GM12873 (cell line): ENCODE measurements at regions not wholly inside any gene's neighbourhood (a gene's known extent, or its start where the extent isn't known, plus 50 kb on each side); places are given as distances from the start of the nearest gene placed in this dataset.

ENCODE experiments used
- TF ChIP-seq, protein P1 (sequence below): IDR thresholded peaks from 2 replicates; pipeline ENCODE4 v1.5.1; 2012; ENCODE audit warnings: low read depth, mild to moderate bottlenecking, moderate library complexity, low read length, control low read depth; ENCODE audit not compliant: insufficient read depth; ENCODE audit errors: missing control alignments

DNA sequence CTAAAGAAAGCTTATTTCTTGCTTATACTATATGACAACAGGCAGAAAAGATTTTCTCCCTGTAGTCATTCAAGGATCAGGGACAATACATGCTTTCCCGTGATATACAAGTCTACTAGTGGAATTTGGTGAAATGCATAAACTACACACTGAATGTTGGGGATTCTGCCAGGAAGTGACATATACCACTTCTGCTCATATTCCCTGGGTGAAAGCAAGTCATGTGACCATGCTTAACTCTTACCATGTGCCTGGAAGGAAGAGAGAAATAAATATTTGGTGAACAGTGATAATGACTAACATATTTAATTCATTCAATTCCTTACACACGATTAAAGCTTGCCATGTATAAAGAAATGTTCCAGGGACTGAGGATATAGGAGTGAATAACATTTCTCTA is 534.6 kb downstream of the PPARGC1A start:
- TF ChIP-seq, protein P1, sequence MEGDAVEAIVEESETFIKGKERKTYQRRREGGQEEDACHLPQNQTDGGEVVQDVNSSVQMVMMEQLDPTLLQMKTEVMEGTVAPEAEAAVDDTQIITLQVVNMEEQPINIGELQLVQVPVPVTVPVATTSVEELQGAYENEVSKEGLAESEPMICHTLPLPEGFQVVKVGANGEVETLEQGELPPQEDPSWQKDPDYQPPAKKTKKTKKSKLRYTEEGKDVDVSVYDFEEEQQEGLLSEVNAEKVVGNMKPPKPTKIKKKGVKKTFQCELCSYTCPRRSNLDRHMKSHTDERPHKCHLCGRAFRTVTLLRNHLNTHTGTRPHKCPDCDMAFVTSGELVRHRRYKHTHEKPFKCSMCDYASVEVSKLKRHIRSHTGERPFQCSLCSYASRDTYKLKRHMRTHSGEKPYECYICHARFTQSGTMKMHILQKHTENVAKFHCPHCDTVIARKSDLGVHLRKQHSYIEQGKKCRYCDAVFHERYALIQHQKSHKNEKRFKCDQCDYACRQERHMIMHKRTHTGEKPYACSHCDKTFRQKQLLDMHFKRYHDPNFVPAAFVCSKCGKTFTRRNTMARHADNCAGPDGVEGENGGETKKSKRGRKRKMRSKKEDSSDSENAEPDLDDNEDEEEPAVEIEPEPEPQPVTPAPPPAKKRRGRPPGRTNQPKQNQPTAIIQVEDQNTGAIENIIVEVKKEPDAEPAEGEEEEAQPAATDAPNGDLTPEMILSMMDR = no peak

- TF ChIP-seq, protein P1 = no peak
Observed at GRCh38 chr4:23353200-23353599, 536.6 kb downstream of the PPARGC1A start.

- TF ChIP-seq, protein P1 = no peak
Observed at GRCh38 chr4:23348789-23349498, 540.9 kb downstream of the PPARGC1A start.

- TF ChIP-seq, protein P1 = no peak
Observed at GRCh38 chr4:23337292-23337691, 552.6 kb downstream of the PPARGC1A start.

GRCh38 chr4:23333946-23334878 is 555.6 kb downstream of the PPARGC1A start:
- TF ChIP-seq, protein P1 = no peak

DNA sequence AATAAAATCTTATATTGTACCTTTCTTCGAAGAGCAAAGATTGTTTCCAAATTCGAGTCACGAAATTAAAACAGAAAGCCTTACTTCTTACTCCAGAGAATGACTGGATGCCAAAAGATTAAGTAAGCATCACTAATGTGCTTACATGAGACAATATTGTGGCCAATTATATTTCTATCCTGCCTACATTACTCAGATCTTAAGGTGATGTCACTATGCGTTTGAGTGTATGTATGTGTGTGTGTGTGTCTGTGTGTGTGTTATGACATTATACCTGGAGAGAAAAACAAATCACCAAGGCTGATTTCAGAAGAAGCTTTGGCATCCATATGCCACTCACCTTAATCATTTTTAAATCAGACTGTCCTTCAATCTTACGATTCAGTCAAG is 556.3 kb downstream of the PPARGC1A start:
- TF ChIP-seq, protein P1 = no peak

GRCh38 chr4:23332313-23332712 is 557.5 kb downstream of the PPARGC1A start:
- TF ChIP-seq, protein P1 = no peak
